ENCODE measurements at regions not wholly inside any gene's neighbourhood (a gene's known extent, or its start where the extent isn't known, plus 50 kb on each side); places are given as distances from the start of the nearest gene placed in this dataset.

GRCh38 chr3:150303768-150304167 lies 104.3 kb upstream of the TSC22D2 start:
- Histone ChIP-seq H3K36me3 (ENCODE audit: insufficient read depth) (no peaks in the 10 kb centered on the region), H3K4me3 (ENCODE audit: low read depth, low read length) (no peak overlapping the region), H3K27ac (ENCODE audit: low read depth) (no peak overlapping the region), H3K4me1 (ENCODE audit: insufficient read depth) (no peaks in the 10 kb centered on the region)
- 87% methylated on average over 3 of the region's 3 CpGs for WGBS
- no peak for DNase-seq (ENCODE audit: extremely low spot score)

GRCh38 chr3:150302246-150302645 lies 105.9 kb upstream of the TSC22D2 start:
- no peak overlapping the region for H3K4me3 ChIP-seq (ENCODE audit: low read depth, low read length)
- H3K27ac ChIP-seq (ENCODE audit: low read depth), result no peak overlapping the region
- no peaks in the 10 kb centered on the region for H3K36me3 ChIP-seq (ENCODE audit: insufficient read depth)
- DNase-seq (ENCODE audit: extremely low spot score), result no peak
- H3K4me1 ChIP-seq (ENCODE audit: insufficient read depth), result no peaks in the 10 kb centered on the region

- 67% methylated on average over 8 of the region's 8 CpGs for whole genome bisulfite sequencing
- DNase-seq (ENCODE audit: extremely low spot score), result no peak
Measured at GRCh38 chr3:150300852-150301517, 107.1 kb upstream of the TSC22D2 start.

GRCh38 chr3:150300388-150300787 lies 107.7 kb upstream of the TSC22D2 start:
- no peak for DNase-seq (ENCODE audit: extremely low spot score)
- no peak overlapping the region for H3K4me3 ChIP-seq (ENCODE audit: low read depth, low read length)
- no peak overlapping the region for H3K27ac ChIP-seq (ENCODE audit: low read depth)
- H3K36me3 ChIP-seq (ENCODE audit: insufficient read depth), result no peaks in the 10 kb centered on the region
- no peaks in the 10 kb centered on the region for H3K4me1 ChIP-seq (ENCODE audit: insufficient read depth)
- WGBS, result 76% methylated on average over 2 of the region's 2 CpGs

More at GRCh38 chr3:150300852-150301517, 107.1 kb upstream of the TSC22D2 start:
- Histone ChIP-seq H3K4me1 (ENCODE audit: insufficient read depth) (no peaks in the 10 kb centered on the region), H3K4me3 (ENCODE audit: low read depth, low read length) (no peak overlapping the region), H3K27ac (ENCODE audit: low read depth) (no peak overlapping the region), H3K36me3 (ENCODE audit: insufficient read depth) (no peaks in the 10 kb centered on the region)

- Histone ChIP-seq H3K36me3 (ENCODE audit: insufficient read depth) (no peaks in the 10 kb centered on the region), H3K4me3 (ENCODE audit: low read depth, low read length) (no peak overlapping the region), H3K4me1 (ENCODE audit: insufficient read depth) (no peaks in the 10 kb centered on the region), H3K27ac (ENCODE audit: low read depth) (no peak overlapping the region)
- 57% methylated on average over 2 of the region's 2 CpGs for WGBS
- no peak for DNase-seq (ENCODE audit: extremely low spot score)
Measured at GRCh38 chr3:150299201-150299600, 108.9 kb upstream of the TSC22D2 start.

- Histone ChIP-seq H3K36me3 (ENCODE audit: insufficient read depth) (no peaks in the 10 kb centered on the region), H3K4me1 (ENCODE audit: insufficient read depth) (no peaks in the 10 kb centered on the region), H3K4me3 (ENCODE audit: low read depth, low read length) (no peak overlapping the region), H3K27ac (ENCODE audit: low read depth) (no peak overlapping the region)
- 78% methylated on average over 3 of the region's 3 CpGs for WGBS
- no peak for DNase-seq (ENCODE audit: extremely low spot score)
Measured at GRCh38 chr3:150296966-150297365, 111.1 kb upstream of the TSC22D2 start.

GRCh38 chr3:150296123-150296735 lies 111.9 kb upstream of the TSC22D2 start:
- Histone ChIP-seq H3K27ac (ENCODE audit: low read depth) (no peak overlapping the region), H3K36me3 (ENCODE audit: insufficient read depth) (no peaks in the 10 kb centered on the region), H3K4me3 (ENCODE audit: low read depth, low read length) (no peak overlapping the region), H3K4me1 (ENCODE audit: insufficient read depth) (no peaks in the 10 kb centered on the region)
- 74% methylated on average over 5 of the region's 5 CpGs for WGBS
- DNase-seq (ENCODE audit: extremely low spot score), result no peak

- no peaks in the 10 kb centered on the region for H3K4me1 ChIP-seq (ENCODE audit: insufficient read depth)
- H3K36me3 ChIP-seq (ENCODE audit: insufficient read depth), result no peaks in the 10 kb centered on the region
- 50% methylated on average over 7 of the region's 7 CpGs for WGBS
- no peak for DNase-seq (ENCODE audit: extremely low spot score)
- H3K4me3 ChIP-seq (ENCODE audit: low read depth, low read length), result no peak overlapping the region
- H3K27ac ChIP-seq (ENCODE audit: low read depth), result no peak overlapping the region
Measured at GRCh38 chr3:150293401-150294001, 114.6 kb upstream of the TSC22D2 start.

GRCh38 chr3:150292891-150293290 lies 115.2 kb upstream of the TSC22D2 start:
- H3K4me1 ChIP-seq (ENCODE audit: insufficient read depth), result no peaks in the 10 kb centered on the region
- H3K4me3 ChIP-seq (ENCODE audit: low read depth, low read length), result no peak overlapping the region
- no peaks in the 10 kb centered on the region for H3K36me3 ChIP-seq (ENCODE audit: insufficient read depth)
- H3K27ac ChIP-seq (ENCODE audit: low read depth), result no peak overlapping the region
- no peak for DNase-seq (ENCODE audit: extremely low spot score)
- 76% methylated on average over 4 of the region's 4 CpGs for WGBS

GRCh38 chr3:150291515-150291914 lies 116.6 kb upstream of the TSC22D2 start:
- Histone ChIP-seq H3K4me1 (ENCODE audit: insufficient read depth) (no peaks in the 10 kb centered on the region), H3K4me3 (ENCODE audit: low read depth, low read length) (no peak overlapping the region), H3K36me3 (ENCODE audit: insufficient read depth) (no peaks in the 10 kb centered on the region), H3K27ac (ENCODE audit: low read depth) (no peak overlapping the region)
- DNase-seq (ENCODE audit: extremely low spot score), result no peak

GRCh38 chr3:150286390-150287147 lies 121.5 kb upstream of the TSC22D2 start:
- Histone ChIP-seq H3K27ac (ENCODE audit: low read depth) (no peak overlapping the region), H3K4me3 (ENCODE audit: low read depth, low read length) (no peak overlapping the region), H3K4me1 (ENCODE audit: insufficient read depth) (no peaks in the 10 kb centered on the region), H3K36me3 (ENCODE audit: insufficient read depth) (no peaks in the 10 kb centered on the region)
- DNase-seq (ENCODE audit: extremely low spot score), result no peak
- 64% methylated on average over 6 of the region's 6 CpGs for WGBS

GRCh38 chr3:150285601-150286000 lies 122.5 kb upstream of the TSC22D2 start:
- Histone ChIP-seq H3K36me3 (ENCODE audit: insufficient read depth) (no peaks in the 10 kb centered on the region), H3K27ac (ENCODE audit: low read depth) (no peak overlapping the region), H3K4me3 (ENCODE audit: low read depth, low read length) (no peak overlapping the region), H3K4me1 (ENCODE audit: insufficient read depth) (no peaks in the 10 kb centered on the region)
- WGBS, result 92% methylated on average over 2 of the region's 2 CpGs
- no peak for DNase-seq (ENCODE audit: extremely low spot score)

- no peak overlapping the region for H3K27ac ChIP-seq (ENCODE audit: low read depth)
- 70% methylated on average over 7 of the region's 7 CpGs for WGBS
- DNase-seq (ENCODE audit: extremely low spot score), result no peak
- H3K4me1 ChIP-seq (ENCODE audit: insufficient read depth), result no peaks in the 10 kb centered on the region
- H3K4me3 ChIP-seq (ENCODE audit: low read depth, low read length), result no peak overlapping the region
- no peaks in the 10 kb centered on the region for H3K36me3 ChIP-seq (ENCODE audit: insufficient read depth)
Measured at GRCh38 chr3:150278843-150279381, 129.2 kb upstream of the TSC22D2 start.

- H3K4me1 ChIP-seq (ENCODE audit: insufficient read depth), result no peaks in the 10 kb centered on the region
- no peak overlapping the region for H3K27ac ChIP-seq (ENCODE audit: low read depth)
- no peaks in the 10 kb centered on the region for H3K36me3 ChIP-seq (ENCODE audit: insufficient read depth)
- no peak overlapping the region for H3K4me3 ChIP-seq (ENCODE audit: low read depth, low read length)
- DNase-seq (ENCODE audit: extremely low spot score), result no peak
Measured at GRCh38 chr3:150278195-150278594, 129.9 kb upstream of the TSC22D2 start.
